Eye (tissue), 1 donor: ENCODE measurements at regions not wholly inside any gene's neighbourhood (a gene's known extent, or its start where the extent isn't known, plus 50 kb on each side); places are given as distances from the start of the nearest gene placed in this dataset.

Experiments
- DNase-seq: peaks from one replicate; pipeline ENCODE4 v3.0.0-alpha.2; 2015

- no peak for DNase-seq
Observed at GRCh38 chr2:173783382-173783781, 181.8 kb downstream of the SP3 start.

- DNase-seq, result no peak
Observed at GRCh38 chr2:173785813-173786212, 179.4 kb downstream of the SP3 start.

DNA sequence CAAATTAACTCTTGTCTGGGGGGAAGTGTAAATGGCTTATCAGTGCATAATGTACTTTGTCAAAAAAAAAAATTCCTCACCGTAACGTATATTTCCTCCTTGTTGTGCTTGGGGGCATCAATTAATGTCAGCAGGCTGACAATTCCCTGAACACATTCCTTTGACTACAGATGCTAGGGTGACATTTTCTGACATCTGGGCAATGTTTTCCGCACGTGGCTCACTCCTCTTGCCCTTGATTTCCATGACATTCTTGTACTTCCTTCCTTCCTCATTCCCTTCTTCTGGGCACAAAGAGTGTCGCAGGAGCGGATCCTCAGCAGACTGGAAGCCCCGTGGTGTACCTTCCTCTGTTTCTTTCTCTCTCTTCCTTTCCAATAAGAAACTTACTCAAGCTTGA is 173.7 kb downstream of the SP3 start:
- DNase-seq, result peak; percentile 32

DNA sequence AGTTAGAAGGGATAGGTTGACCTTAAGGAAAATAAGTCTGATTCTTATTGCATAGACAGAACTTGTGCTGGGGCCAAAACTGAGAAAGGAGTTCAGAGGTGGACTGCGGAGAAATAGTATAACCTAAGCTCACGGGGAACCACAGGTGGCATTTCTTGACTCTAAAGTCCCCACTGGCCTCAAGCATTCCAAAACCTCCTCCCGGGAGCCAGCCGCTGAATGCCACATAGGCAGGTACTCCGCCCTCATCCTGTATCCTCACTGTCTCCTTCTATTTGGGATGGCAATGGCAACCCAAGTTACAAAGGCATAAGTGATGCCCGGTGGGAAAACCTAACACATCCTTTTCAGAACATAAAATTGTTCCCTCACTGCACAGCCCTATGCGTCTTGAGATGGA is 173.0 kb downstream of the SP3 start:
- DNase-seq, result no peak

DNA sequence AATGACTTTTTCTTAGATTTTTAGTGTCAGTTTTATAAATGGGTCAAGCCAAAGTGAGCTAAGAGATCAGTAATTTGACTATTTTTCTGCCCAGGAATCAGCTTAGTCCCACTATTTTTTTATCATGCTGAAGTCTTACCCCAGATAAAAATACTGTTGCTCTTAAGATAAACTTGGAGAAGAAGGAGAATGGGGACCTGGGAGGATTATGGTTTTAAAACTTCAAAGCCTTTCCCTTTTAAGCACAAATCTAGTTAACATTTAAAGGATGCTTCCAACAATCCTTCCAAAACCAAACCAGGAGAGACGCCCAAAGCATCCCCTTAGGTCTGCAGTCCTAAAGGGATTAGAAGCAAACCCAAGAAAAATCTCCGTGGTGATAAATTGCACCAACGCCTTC is 172.4 kb downstream of the SP3 start:
- no peak for DNase-seq

- DNase-seq, result no peak
Observed at GRCh38 chr2:173793709-173794565, 171.2 kb downstream of the SP3 start.

GRCh38 chr2:173797586-173798263 is 167.4 kb downstream of the SP3 start:
- no peak for DNase-seq

GRCh38 chr2:173802518-173802917 is 162.7 kb downstream of the SP3 start:
- no peak for DNase-seq

DNA sequence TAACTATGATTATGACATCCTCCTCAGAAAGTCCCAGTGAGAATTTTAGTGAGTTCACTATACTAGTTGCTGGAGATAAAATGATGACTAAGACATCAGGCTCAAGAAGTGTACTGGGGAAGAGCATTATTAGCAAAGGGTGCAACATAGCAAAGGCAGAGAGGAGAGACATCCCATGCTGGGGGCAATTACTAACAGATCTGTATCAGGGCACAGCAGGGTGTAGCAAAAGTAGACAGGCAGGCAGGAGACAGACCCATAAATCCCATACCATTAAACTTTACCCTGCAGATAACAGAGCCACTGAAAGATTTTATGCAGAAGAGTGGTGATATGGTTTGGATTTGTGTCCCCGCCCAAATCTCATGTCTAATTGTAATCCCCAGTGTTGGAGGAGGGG is 161.7 kb downstream of the SP3 start:
- no peak for DNase-seq

- DNase-seq, result no peak
Observed at GRCh38 chr2:173806761-173807160, 158.4 kb downstream of the SP3 start.

- no peak for DNase-seq
Observed at GRCh38 chr2:173808718-173809117, 156.5 kb downstream of the SP3 start.

GRCh38 chr2:173812321-173812720 is 152.9 kb downstream of the SP3 start:
- no peak for DNase-seq

- no peak for DNase-seq
Observed at GRCh38 chr2:173814306-173814705, 150.9 kb downstream of the SP3 start.

- no peak for DNase-seq
Observed at GRCh38 chr2:173815772-173816171, 149.4 kb downstream of the SP3 start.

- DNase-seq, result no peak
Observed at GRCh38 chr2:173817582-173817981, 147.6 kb downstream of the SP3 start.

- DNase-seq, result no peak
Observed at GRCh38 chr2:173818285-173818684, 146.9 kb downstream of the SP3 start.

DNA sequence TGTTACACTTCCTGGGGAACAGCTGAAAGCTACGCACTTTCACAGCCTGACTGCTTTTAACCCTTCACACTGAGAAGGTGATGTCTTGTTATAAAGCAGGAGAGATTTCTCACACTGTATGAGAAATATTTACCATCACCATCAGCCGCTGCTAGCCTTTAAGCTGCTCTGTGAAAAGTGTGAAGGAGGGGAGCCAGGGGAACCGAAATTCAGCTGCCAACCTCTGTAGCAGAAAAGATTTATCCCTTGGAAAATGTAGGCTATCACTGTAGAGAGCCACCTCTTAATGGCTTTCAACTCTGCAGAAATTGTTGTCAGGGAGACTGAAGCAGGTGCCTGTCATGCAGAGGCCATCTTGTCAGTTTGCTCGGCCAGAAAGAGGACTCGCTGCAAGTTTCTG is 145.3 kb downstream of the SP3 start:
- DNase-seq, result peak; percentile 23

DNA sequence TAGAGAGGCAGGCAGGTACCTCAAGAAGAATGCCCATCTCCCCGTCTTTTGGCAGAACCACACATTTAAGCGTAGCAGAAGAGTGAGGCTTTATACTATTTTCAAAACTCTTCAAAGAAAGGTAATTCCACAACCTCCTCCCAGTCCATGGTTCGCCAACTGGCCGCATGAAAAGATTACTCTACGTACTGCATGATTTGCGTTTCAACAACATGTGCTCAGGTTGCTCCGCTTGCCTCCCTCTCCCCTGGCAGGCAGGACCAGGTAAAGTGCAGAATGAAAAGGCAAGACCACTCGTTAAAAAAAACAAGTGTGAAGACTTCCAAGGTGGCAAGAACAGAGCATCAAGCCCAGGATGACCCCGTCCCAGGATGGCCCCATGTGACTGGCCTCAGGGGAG is 143.7 kb downstream of the SP3 start:
- no peak for DNase-seq

GRCh38 chr2:173822889-173823542 is 142.2 kb downstream of the SP3 start:
- DNase-seq, result no peak

DNA sequence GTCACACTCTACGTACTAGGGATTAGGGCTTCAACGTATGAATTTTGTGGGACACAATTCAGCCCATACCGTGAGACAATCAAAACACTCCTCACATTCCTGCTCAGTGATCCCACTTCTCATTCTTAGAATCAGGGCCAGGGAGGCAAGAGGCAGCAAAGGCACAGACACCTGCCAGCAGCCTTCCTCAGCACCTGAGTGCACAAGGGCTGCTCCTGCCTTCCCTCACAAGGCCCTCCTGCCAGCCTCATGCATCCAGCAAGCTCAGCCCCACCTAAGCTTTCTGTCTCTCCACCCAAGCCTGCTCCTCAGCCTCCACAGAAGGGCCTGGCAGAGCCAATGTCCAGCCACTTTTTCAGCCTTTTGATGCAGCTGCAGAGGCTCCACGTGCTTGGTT is 141.6 kb downstream of the SP3 start:
- DNase-seq, result no peak

GRCh38 chr2:173828189-173829142 is 136.7 kb downstream of the SP3 start:
- no peak for DNase-seq

DNA sequence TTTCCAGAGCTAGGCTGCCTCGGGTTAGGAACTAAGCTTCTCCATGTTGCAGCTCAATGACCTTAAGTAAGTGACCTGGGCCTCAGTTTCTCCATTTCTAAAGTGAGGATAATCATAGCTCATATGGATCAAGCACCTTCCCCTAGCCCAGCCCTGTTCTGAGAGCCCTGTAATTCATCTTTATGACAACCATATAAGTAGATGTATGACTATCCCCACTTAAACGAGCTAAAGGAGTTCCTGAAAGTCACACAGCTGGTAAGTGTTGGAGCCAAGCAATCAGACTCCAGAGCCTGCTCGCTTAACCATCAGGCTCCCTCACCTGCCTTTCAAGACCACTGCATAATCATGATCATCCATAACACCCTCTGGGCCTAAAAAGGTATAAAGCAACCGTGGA is 135.4 kb downstream of the SP3 start:
- no peak for DNase-seq

DNA sequence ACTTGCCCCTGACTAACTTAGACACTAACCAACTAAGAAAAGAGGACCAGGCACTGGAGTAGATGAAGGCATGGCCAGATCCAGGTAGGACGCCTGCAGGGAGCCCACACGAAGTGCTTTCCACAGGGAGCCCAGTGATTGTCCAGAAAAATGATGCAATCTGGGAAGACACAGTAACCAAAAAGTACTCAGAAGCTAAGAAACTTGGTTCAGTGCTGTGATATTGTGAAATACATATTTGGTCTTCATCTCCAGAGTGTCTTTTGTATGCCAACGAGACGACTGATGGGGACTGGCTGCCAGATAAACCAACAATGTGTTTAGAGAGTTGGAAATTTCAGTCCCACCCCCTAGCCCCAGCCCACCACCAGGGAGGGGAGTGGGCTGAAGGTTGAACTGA is 135.0 kb downstream of the SP3 start:
- DNase-seq, result no peak
